IMR-90 (cell line): ENCODE measurements at regions not wholly inside any gene's neighbourhood (a gene's known extent, or its start where the extent isn't known, plus 50 kb on each side); places are given as distances from the start of the nearest gene placed in this dataset.

Source experiments
- ATAC-seq: fragments of 200-7000 bp; cut with Tn5 transposase; 2 replicates; pipeline ENCODE4 v1.9.1; 2020; ENCODE audit warnings: low read depth, mild to moderate bottlenecking, moderate library complexity
- BruUV-seq: library from RNA; stranded (reverse); fragments of 400-500 nt; replicated peaks from 2 replicates; lab custom pipeline; 2021; lab: Mats Ljungman, UMichigan
- CTCF ChIA-PET: fragments of 300-600 bp; formaldehyde crosslinking; extraction: SDS; loops from one replicate; lab custom pipeline; 2021; ENCODE audit warnings: antibody characterized with exemption; lab: Yijun Ruan, JAX
- POLR2A ChIA-PET: fragments of 300-600 bp; sonication (Branson Sonifier 250); formaldehyde crosslinking; loops from one replicate; lab custom pipeline; 2022; ENCODE audit warnings: antibody characterized with exemption; ENCODE audit not compliant: unreplicated experiment; lab: Charles Lee
- DNase-seq: peaks from one replicate; pipeline ENCODE4 v3.0.0; 2013
- H2AFZ ChIP-seq: replicated peaks from 2 replicates; pipeline ENCODE3; 2013; ENCODE audit warnings: low read length, mild to moderate bottlenecking; ENCODE audit not compliant: poor library complexity
- H2AK5ac ChIP-seq: 2 replicates; pipeline ENCODE4 v1.6.1; 2013; ENCODE audit warnings: low read depth, low read length, inconsistent platforms
- H2AK9ac ChIP-seq: replicated peaks from 2 replicates; pipeline ENCODE3; 2013; ENCODE audit warnings: mild to moderate bottlenecking, low read depth, low read length, moderate library complexity; ENCODE audit not compliant: poor library complexity
- H2BK120ac ChIP-seq: 2 replicates; pipeline ENCODE4 v1.6.1; 2013; ENCODE audit warnings: low read depth, low read length, inconsistent platforms
- H2BK15ac ChIP-seq: 3 replicates; pipeline ENCODE4 v1.6.1; 2013; ENCODE audit warnings: low read depth, low read length, inconsistent platforms
- H2BK20ac ChIP-seq: 2 replicates; pipeline ENCODE4 v1.6.1; 2013; ENCODE audit warnings: low read depth, mild to moderate bottlenecking, inconsistent platforms, low read length, moderate library complexity
- H2BK5ac ChIP-seq: 2 replicates; pipeline ENCODE4 v1.6.1; 2013; ENCODE audit warnings: mild to moderate bottlenecking, low read depth, low read length, inconsistent platforms; ENCODE audit not compliant: poor library complexity, severe bottlenecking
- H3K14ac ChIP-seq: replicated peaks from 2 replicates; pipeline ENCODE4 v1.6.1; 2013; ENCODE audit warnings: low read depth, low read length, inconsistent platforms
- H3K18ac ChIP-seq: 2 replicates; pipeline ENCODE4 v1.6.1; 2013; ENCODE audit warnings: low read depth, low read length, control low read depth
- H3K23ac ChIP-seq: 2 replicates; pipeline ENCODE4 v1.6.1; 2013; ENCODE audit warnings: low read depth, low read length, inconsistent platforms
- H3K27ac ChIP-seq: 2 replicates; pipeline ENCODE4 v1.5.1; 2013; ENCODE audit warnings: mild to moderate bottlenecking, control low read depth, low read length; ENCODE audit not compliant: insufficient read depth
- H3K27me3 ChIP-seq: 2 replicates; pipeline ENCODE4 v1.6.1; 2013; ENCODE audit warnings: low read length; ENCODE audit not compliant: control insufficient read depth, insufficient read depth
- H3K36me3 ChIP-seq: 2 replicates; pipeline ENCODE4 v1.6.1; 2013; ENCODE audit warnings: low read length, mixed read lengths; ENCODE audit not compliant: control insufficient read depth, insufficient read depth
- H3K4ac ChIP-seq: 2 replicates; pipeline ENCODE4 v1.6.1; 2013; ENCODE audit warnings: low read depth, low read length, inconsistent platforms
- H3K4me1 ChIP-seq: 2 replicates; pipeline ENCODE4 v1.6.1; 2013; ENCODE audit warnings: low read length, mixed read lengths; ENCODE audit not compliant: control insufficient read depth, insufficient read depth
- H3K4me2 ChIP-seq: 2 replicates; pipeline ENCODE4 v1.6.1; 2013; ENCODE audit warnings: low read depth, mild to moderate bottlenecking, control low read depth, low read length, moderate library complexity
- H3K4me3 ChIP-seq: 2 replicates; pipeline ENCODE4 v1.5.1; 2013; ENCODE audit warnings: low read depth, mild to moderate bottlenecking, control low read depth, low read length, moderate library complexity; ENCODE audit not compliant: insufficient read depth
- H3K56ac ChIP-seq: 2 replicates; pipeline ENCODE4 v1.6.1; 2013; ENCODE audit warnings: low read length, inconsistent platforms; ENCODE audit not compliant: insufficient read depth; ENCODE audit errors: extremely low read depth
- H3K79me1 ChIP-seq, 2 experiments: 2 replicates each; pipeline ENCODE4 v1.6.1; 2013; ENCODE audit warnings: low read length in 2 of 2, inconsistent platforms in 1 of 2, low read depth in 1 of 2
- H3K9ac ChIP-seq: 2 replicates; pipeline ENCODE4 v1.6.1; 2013; ENCODE audit warnings: low read depth, low read length, control low read depth
- H3K9me1 ChIP-seq: 2 replicates; pipeline ENCODE4 v1.6.1; 2013; ENCODE audit warnings: low read length, inconsistent platforms; ENCODE audit not compliant: insufficient read depth
- H3K9me3 ChIP-seq: 2 replicates; pipeline ENCODE4 v1.6.1; 2013; ENCODE audit warnings: low read length; ENCODE audit not compliant: control insufficient read depth, insufficient read depth
- H4K20me1 ChIP-seq: 2 replicates; pipeline ENCODE4 v1.6.1; 2013; ENCODE audit warnings: low read length, inconsistent platforms; ENCODE audit not compliant: insufficient read depth
- H4K5ac ChIP-seq: 2 replicates; pipeline ENCODE4 v1.6.1; 2013; ENCODE audit warnings: mild to moderate bottlenecking, low read depth, low read length, control low read depth
- H4K8ac ChIP-seq, 2 experiments: 2 replicates each; pipeline ENCODE4 v1.6.1; 2013; ENCODE audit warnings: low read depth in 2 of 2, low read length in 2 of 2, control low read depth in 1 of 2, inconsistent platforms in 1 of 2
- H4K91ac ChIP-seq: 2 replicates; pipeline ENCODE4 v1.6.1; 2013; ENCODE audit warnings: low read depth, low read length, inconsistent platforms; ENCODE audit not compliant: insufficient read depth
- BHLHE40 ChIP-seq: fragments of 150-350 bp; IDR thresholded peaks from 2 replicates; pipeline ENCODE4 v1.6.1; 2016; ENCODE audit warnings: mild to moderate bottlenecking, low read depth, low read length
- CEBPB ChIP-seq: IDR thresholded peaks from 2 replicates; pipeline ENCODE4 v1.6.1; 2012; ENCODE audit warnings: low read depth, low read length, improper control_type of control experiment
- CHD1 ChIP-seq: IDR thresholded peaks from 2 replicates; pipeline ENCODE4 v1.6.1; 2012; ENCODE audit warnings: low read depth, low read length, improper control_type of control experiment
- ELK1 ChIP-seq: fragments of 150-350 bp; IDR thresholded peaks from 2 replicates; pipeline ENCODE4 v1.6.1; 2016; ENCODE audit warnings: low read depth, mild to moderate bottlenecking, low read length, moderate library complexity, borderline replicate concordance
- FOS ChIP-seq: fragments of 150-350 bp; IDR thresholded peaks from 2 replicates; pipeline ENCODE4 v1.6.1; 2016; ENCODE audit warnings: low read depth, low read length
- MAFK ChIP-seq: IDR thresholded peaks from 2 replicates; pipeline ENCODE4 v1.6.1; 2012; ENCODE audit warnings: low read depth, low read length, improper control_type of control experiment
- MAZ ChIP-seq: IDR thresholded peaks from 2 replicates; pipeline ENCODE4 v1.6.1; 2012; ENCODE audit warnings: low read depth, mild to moderate bottlenecking, low read length, improper control_type of control experiment, moderate library complexity, borderline replicate concordance
- MXI1 ChIP-seq: IDR thresholded peaks from 2 replicates; pipeline ENCODE4 v1.6.1; 2012; ENCODE audit warnings: low read depth, mild to moderate bottlenecking, low read length, moderate library complexity, borderline replicate concordance
- NFE2L2 ChIP-seq: fragments of 150-350 bp; IDR thresholded peaks from 2 replicates; pipeline ENCODE4 v1.6.1; 2016; ENCODE audit warnings: low read depth, mild to moderate bottlenecking, low read length
- POLR2A ChIP-seq: IDR thresholded peaks from 2 replicates; pipeline ENCODE4 v1.6.1; 2012; ENCODE audit warnings: mild to moderate bottlenecking, low read depth, low read length
- RAD21 ChIP-seq: IDR thresholded peaks from 2 replicates; pipeline ENCODE4 v1.6.1; 2012; ENCODE audit warnings: low read length, improper control_type of control experiment
- RCOR1 ChIP-seq: IDR thresholded peaks from 2 replicates; pipeline ENCODE4 v1.6.1; 2012; ENCODE audit warnings: mild to moderate bottlenecking, low read length, improper control_type of control experiment; ENCODE audit not compliant: insufficient replicate concordance
- RFX5 ChIP-seq: IDR thresholded peaks from 2 replicates; pipeline ENCODE4 v1.8.0; 2012; ENCODE audit warnings: low read depth, mild to moderate bottlenecking, low read length, moderate library complexity
- SMC3 ChIP-seq: fragments of 150-350 bp; IDR thresholded peaks from 2 replicates; pipeline ENCODE4 v1.6.1; 2016; ENCODE audit warnings: low read depth, mild to moderate bottlenecking, antibody characterized with exemption, low read length, moderate library complexity
- dilution Hi-C: fragments of 300-500 bp; cut with HindIII; formaldehyde crosslinking; loops from one replicate; pipeline ENCODE4 v1.14.3; 2018; ENCODE audit warnings: low sequenced_read_pairs; ENCODE audit not compliant: unreplicated experiment
- in situ Hi-C: fragments of 300-500 bp; cut with MboI; formaldehyde crosslinking; loops from 3 replicates; pipeline ENCODE4 v1.14.3; 2019; ENCODE audit warnings: low sequenced_read_pairs, inconsistent platforms, mixed read lengths
- intact Hi-C: fragments of 100-400 bp; cut with micrococcal nuclease; formaldehyde crosslinking; loops from 2 replicates; pipeline ENCODE4 v1.10.0; 2022
- TF ChIP-seq, protein P1 (sequence below): fragments of 150-350 bp; IDR thresholded peaks from 2 replicates; pipeline ENCODE4 v1.6.1; 2017; ENCODE audit warnings: mild to moderate bottlenecking, antibody characterized with exemption, low read length, low read depth
- TF ChIP-seq, protein P2 (sequence below): conservative IDR thresholded peaks from 2 replicates; pipeline ENCODE4 v1.5.1; 2012; ENCODE audit warnings: mild to moderate bottlenecking, low read depth, low read length, improper control_type of control experiment

DNA sequence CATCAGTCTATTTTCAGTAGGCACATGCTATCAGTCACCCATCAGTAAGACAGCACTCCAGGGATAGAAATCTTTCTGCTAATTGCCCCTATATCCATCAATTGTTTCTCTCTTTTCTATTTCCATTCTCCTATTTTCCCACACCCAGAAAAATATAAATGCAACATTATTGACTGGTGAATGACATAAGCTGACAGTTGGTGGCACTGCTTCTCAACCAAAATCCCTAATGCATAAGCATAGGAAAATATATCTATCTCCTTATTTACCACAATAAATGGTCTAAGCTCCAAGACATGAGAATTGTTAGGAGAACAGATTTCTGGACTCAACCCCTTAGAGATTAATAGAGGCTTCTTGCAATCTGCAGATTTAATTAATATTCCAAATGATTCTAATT, 64.0 kb upstream of the REG3A start:
- ATAC-seq (no peak), DNase-seq (no peak)
- no peaks in the 10 kb centered on the region for H4K20me1 ChIP-seq
- in situ Hi-C loops (no loop called here), intact Hi-C loops (no loop called here), dilution Hi-C loops (no loop called here)
- no peak overlapping the region for H4K8ac ChIP-seq
- no peaks in the 10 kb centered on the region for H3K9me1 ChIP-seq
- no peak overlapping the region for H3K4ac ChIP-seq
- H2BK120ac ChIP-seq: no peak overlapping the region
- H3K27ac ChIP-seq: no peak overlapping the region
- no peaks in the 10 kb centered on the region for H3K79me1 ChIP-seq
- no peak overlapping the region for H2AK9ac ChIP-seq
- no peak overlapping the region for H2BK5ac ChIP-seq
- no peak overlapping the region for H3K14ac ChIP-seq
- BruUV-seq: no TSS peak
- H2BK20ac ChIP-seq: no peak overlapping the region
- POLR2A ChIA-PET: no interaction called here
- H3K18ac ChIP-seq: no peak overlapping the region
- H2AFZ ChIP-seq: no peak overlapping the region
- H3K27me3 ChIP-seq: no peaks in the 10 kb centered on the region
- H3K4me1 ChIP-seq: no peaks in the 10 kb centered on the region
- H4K91ac ChIP-seq: no peak overlapping the region
- TF ChIP-seq FOS (no peak), POLR2A (no peak), SMC3 (no peak), CEBPB (no peak), ELK1 (no peak), NFE2L2 (no peak), RCOR1 (no peak), MAFK (no peak), RAD21 (no peak), MXI1 (no peak), BHLHE40 (no peak), MAZ (no peak), CHD1 (no peak), RFX5 (no peak)
- TF ChIP-seq, protein P1, sequence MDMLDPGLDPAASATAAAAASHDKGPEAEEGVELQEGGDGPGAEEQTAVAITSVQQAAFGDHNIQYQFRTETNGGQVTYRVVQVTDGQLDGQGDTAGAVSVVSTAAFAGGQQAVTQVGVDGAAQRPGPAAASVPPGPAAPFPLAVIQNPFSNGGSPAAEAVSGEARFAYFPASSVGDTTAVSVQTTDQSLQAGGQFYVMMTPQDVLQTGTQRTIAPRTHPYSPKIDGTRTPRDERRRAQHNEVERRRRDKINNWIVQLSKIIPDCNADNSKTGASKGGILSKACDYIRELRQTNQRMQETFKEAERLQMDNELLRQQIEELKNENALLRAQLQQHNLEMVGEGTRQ: no peak
- TF ChIP-seq, protein P2, sequence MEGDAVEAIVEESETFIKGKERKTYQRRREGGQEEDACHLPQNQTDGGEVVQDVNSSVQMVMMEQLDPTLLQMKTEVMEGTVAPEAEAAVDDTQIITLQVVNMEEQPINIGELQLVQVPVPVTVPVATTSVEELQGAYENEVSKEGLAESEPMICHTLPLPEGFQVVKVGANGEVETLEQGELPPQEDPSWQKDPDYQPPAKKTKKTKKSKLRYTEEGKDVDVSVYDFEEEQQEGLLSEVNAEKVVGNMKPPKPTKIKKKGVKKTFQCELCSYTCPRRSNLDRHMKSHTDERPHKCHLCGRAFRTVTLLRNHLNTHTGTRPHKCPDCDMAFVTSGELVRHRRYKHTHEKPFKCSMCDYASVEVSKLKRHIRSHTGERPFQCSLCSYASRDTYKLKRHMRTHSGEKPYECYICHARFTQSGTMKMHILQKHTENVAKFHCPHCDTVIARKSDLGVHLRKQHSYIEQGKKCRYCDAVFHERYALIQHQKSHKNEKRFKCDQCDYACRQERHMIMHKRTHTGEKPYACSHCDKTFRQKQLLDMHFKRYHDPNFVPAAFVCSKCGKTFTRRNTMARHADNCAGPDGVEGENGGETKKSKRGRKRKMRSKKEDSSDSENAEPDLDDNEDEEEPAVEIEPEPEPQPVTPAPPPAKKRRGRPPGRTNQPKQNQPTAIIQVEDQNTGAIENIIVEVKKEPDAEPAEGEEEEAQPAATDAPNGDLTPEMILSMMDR: no peak
- H3K23ac ChIP-seq: no peak overlapping the region
- CTCF ChIA-PET: no interaction called here
- H2BK15ac ChIP-seq: no peak overlapping the region
- H4K5ac ChIP-seq: no peak overlapping the region
- no peak overlapping the region for H2AK5ac ChIP-seq
- H3K36me3 ChIP-seq: no peaks in the 10 kb centered on the region
- H3K4me2 ChIP-seq: no peak overlapping the region
- H3K56ac ChIP-seq: no peak overlapping the region
- no peak overlapping the region for H3K9ac ChIP-seq
- no peak overlapping the region for H3K4me3 ChIP-seq
- H3K9me3 ChIP-seq: peaks cover 4% of the 10 kb centered on the region; the same call in 1 of the 2 replicates
